Epithelial cell of proximal tubule (primary cell): ENCODE measurements at regions not wholly inside any gene's neighbourhood (a gene's known extent, or its start where the extent isn't known, plus 50 kb on each side); places are given as distances from the start of the nearest gene placed in this dataset.

Source experiments
- DNase-seq: peaks from one replicate; pipeline ENCODE4 v3.0.0-alpha.2; 2011; ENCODE audit warnings: low read depth
- H3K4me3 ChIP-seq: 2 replicates; pipeline ENCODE4 v1.5.1; 2011; ENCODE audit warnings: low read depth, mild to moderate bottlenecking, low read length
- TF ChIP-seq, protein P1 (sequence below): conservative IDR thresholded peaks from 2 replicates; pipeline ENCODE4 v1.5.1; 2012; ENCODE audit warnings: low read depth, mild to moderate bottlenecking, low read length

DNA sequence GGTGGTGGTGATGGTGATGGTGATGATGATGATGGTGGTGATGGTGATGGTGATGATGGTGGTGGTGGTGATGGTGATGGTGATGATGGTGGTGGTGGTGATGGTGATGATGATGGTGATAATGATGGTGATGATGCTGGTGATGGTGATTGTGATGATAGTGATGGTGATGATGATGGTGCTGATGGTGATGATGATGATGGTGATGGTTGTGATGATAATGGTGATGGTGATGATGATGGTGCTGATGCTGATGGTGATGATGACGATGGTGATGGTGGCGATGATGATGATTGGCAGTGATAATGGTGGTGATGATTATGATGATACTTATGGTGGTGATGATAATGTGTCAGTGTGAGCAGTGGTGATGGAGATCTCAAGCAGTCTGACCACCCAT is 90.8 kb upstream of the FOXF1 start:
- no peak for DNase-seq
- TF ChIP-seq, protein P1, sequence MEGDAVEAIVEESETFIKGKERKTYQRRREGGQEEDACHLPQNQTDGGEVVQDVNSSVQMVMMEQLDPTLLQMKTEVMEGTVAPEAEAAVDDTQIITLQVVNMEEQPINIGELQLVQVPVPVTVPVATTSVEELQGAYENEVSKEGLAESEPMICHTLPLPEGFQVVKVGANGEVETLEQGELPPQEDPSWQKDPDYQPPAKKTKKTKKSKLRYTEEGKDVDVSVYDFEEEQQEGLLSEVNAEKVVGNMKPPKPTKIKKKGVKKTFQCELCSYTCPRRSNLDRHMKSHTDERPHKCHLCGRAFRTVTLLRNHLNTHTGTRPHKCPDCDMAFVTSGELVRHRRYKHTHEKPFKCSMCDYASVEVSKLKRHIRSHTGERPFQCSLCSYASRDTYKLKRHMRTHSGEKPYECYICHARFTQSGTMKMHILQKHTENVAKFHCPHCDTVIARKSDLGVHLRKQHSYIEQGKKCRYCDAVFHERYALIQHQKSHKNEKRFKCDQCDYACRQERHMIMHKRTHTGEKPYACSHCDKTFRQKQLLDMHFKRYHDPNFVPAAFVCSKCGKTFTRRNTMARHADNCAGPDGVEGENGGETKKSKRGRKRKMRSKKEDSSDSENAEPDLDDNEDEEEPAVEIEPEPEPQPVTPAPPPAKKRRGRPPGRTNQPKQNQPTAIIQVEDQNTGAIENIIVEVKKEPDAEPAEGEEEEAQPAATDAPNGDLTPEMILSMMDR, result no peak
- no peak overlapping the region for H3K4me3 ChIP-seq

GRCh38 chr16:86421995-86422394 is 88.3 kb upstream of the FOXF1 start:
- H3K4me3 ChIP-seq, result no peak overlapping the region
- TF ChIP-seq, protein P1, result no peak
- DNase-seq, result no peak

GRCh38 chr16:86424398-86424797 is 85.9 kb upstream of the FOXF1 start:
- H3K4me3 ChIP-seq, result no peak overlapping the region
- DNase-seq, result no peak
- TF ChIP-seq, protein P1, result no peak

DNA sequence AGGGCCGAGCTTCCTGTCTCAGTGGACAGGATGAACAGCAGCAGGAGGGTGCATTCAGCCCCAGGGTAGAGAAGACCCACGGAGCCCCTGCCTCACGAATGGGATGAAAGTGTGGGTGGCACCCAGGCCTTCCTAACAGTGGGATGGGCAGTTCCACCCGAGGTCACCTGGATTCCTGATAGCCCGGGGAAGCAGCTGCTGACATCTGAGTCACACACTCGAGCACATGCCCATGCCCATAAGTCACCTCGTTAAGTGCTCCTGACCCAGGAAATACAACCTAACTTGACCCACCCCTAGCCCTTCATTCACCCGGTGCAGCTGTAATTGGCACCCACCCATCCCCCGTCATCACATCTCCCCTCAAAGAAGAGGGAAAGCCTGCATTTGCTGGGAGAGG is 85.3 kb upstream of the FOXF1 start:
- TF ChIP-seq, protein P1, result no peak
- DNase-seq, result no peak
- H3K4me3 ChIP-seq, result no peak overlapping the region

- no peak overlapping the region for H3K4me3 ChIP-seq
- TF ChIP-seq, protein P1, result no peak
- no peak for DNase-seq
Measured at GRCh38 chr16:86426063-86426642, 84.2 kb upstream of the FOXF1 start.

DNA sequence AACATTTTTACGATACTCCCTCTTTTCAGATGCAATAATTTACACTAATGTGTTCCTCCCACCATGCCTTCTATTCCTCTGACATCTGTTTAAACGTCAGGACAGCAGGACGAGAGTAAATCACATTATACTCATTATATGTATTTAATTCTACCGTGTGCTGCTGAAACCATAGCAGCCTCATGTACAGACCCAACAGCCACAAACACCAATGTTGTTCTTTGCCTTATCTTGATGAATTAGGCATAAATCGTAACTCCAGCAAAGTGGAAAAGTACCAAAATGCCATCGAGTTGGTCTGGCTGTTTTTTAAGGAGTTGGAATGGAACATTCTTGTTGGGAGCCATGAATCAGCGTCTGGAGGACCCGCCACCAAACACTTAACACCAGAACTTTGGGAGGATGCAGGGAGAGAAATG is 82.9 kb upstream of the FOXF1 start:
- no peak for DNase-seq
- TF ChIP-seq, protein P1, result no peak

More for the DNA sequence above, 82.9 kb upstream of the FOXF1 start:
- H3K4me3 ChIP-seq, result no peak overlapping the region
